Esophagus squamous epithelium (tissue), 4 donors: ENCODE measurements at regions not wholly inside any gene's neighbourhood (a gene's known extent, or its start where the extent isn't known, plus 50 kb on each side); places are given as distances from the start of the nearest gene placed in this dataset.

Source experiments
- POLR2A ChIP-seq, 4 donors: fragments of 450-650 bp; IDR thresholded peaks; one replicate each; pipeline ENCODE4 v1.6.1; 2017; ENCODE audit warnings: antibody characterized with exemption in 4 of 4, mild to moderate bottlenecking in 4 of 4, moderate library complexity in 3 of 4
- TF ChIP-seq, protein P1 (sequence below), 6 experiments: fragments of 450-650 bp in 4 of 6; fragments of 200-600 bp in 2 of 6; sonication (generic) in 2 of 6; IDR thresholded peaks; one replicate each; pipeline ENCODE4 v1.5.1; 2016 to 2019; ENCODE audit warnings: antibody characterized with exemption in 6 of 6, mild to moderate bottlenecking in 4 of 6, moderate library complexity in 4 of 6

DNA sequence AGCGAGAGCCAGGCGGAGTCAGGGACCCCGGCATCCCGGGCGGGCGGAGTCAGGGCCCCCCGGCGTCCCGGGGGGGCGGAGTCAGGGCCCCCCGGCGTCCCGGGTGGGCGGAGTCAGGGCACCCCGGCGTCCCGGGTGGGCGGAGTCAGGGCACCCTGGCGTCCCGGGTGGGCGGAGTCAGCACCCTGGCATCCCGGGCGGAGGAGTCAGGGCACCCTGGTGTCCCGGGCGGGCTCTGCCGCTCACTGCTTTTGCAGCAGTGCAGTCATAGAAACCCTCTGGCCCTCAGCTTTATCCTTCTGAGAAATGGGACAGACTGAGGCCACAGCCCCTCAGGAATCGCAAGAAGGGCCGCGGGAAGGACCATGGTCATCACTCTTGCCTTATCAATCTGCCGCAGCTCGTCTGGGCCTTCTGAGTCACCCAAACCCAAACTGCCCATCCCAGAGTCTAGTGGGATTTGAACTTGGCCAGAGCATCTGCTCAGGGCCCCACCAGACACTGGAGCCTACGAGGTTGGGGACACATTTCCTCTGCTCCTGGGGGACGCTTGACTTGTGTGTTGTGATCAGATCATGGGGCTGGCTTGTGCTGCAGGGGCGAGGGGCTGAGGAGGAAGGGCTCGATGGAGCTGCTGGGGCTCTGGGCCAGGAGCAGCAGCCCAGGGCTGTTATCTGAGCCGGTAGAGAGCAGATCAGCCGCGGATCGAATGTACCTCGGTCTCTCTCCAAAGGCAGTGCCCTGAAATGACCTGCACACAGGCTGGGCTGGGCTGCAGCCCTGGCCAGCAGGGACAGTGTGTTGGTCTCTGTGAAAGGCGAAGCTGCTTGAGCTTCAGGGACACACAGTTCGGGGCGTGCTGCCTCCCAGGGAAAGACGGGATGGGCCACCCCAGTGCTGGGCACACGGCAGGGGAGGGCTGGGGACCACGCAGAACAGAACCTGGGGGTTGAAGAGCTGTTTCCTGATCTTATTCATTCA lies 290.1 kb upstream of the HDAC4 start:
- TF ChIP-seq, protein P1, sequence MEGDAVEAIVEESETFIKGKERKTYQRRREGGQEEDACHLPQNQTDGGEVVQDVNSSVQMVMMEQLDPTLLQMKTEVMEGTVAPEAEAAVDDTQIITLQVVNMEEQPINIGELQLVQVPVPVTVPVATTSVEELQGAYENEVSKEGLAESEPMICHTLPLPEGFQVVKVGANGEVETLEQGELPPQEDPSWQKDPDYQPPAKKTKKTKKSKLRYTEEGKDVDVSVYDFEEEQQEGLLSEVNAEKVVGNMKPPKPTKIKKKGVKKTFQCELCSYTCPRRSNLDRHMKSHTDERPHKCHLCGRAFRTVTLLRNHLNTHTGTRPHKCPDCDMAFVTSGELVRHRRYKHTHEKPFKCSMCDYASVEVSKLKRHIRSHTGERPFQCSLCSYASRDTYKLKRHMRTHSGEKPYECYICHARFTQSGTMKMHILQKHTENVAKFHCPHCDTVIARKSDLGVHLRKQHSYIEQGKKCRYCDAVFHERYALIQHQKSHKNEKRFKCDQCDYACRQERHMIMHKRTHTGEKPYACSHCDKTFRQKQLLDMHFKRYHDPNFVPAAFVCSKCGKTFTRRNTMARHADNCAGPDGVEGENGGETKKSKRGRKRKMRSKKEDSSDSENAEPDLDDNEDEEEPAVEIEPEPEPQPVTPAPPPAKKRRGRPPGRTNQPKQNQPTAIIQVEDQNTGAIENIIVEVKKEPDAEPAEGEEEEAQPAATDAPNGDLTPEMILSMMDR (IDR thresholded peaks at IDR 0.05) = no peak
- no peak for TF ChIP-seq POLR2A (IDR thresholded peaks at IDR 0.05)
